ENCODE measurements at regions not wholly inside any gene's neighbourhood (a gene's known extent, or its start where the extent isn't known, plus 50 kb on each side); places are given as distances from the start of the nearest gene placed in this dataset.

- no peak overlapping the region for H3K4me3 ChIP-seq (ENCODE audit: low read depth, low read length)
- no peaks in the 10 kb centered on the region for H3K36me3 ChIP-seq (ENCODE audit: control insufficient read depth, insufficient read depth, low read length)
- no peak overlapping the region for H3K27ac ChIP-seq (ENCODE audit: low read depth, low read length)
- H3K4me1 ChIP-seq (ENCODE audit: control insufficient read depth, insufficient read depth, low read length), result no peaks in the 10 kb centered on the region
- peaks cover 7% of the 10 kb centered on the region; the same call in 1 of the 2 replicates for H3K9me3 ChIP-seq (ENCODE audit: control insufficient read depth, insufficient read depth, low read length)
- H3K9ac ChIP-seq (ENCODE audit: low read depth, low read length), result no peak overlapping the region
- no peaks in the 10 kb centered on the region for H3K27me3 ChIP-seq (ENCODE audit: control insufficient read depth, insufficient read depth, low read length)
Observed at GRCh38 chr17:71427801-71428200, 693.0 kb upstream of the SOX9 start.

GRCh38 chr17:71428897-71429296, 691.9 kb upstream of the SOX9 start:
- H3K4me1 ChIP-seq (ENCODE audit: control insufficient read depth, insufficient read depth, low read length), result no peaks in the 10 kb centered on the region

GRCh38 chr17:71430281-71430680, 690.5 kb upstream of the SOX9 start:
- H3K4me1 ChIP-seq (ENCODE audit: control insufficient read depth, insufficient read depth, low read length), result no peaks in the 10 kb centered on the region
- peaks cover 7% of the 10 kb centered on the region; the same call in 1 of the 2 replicates for H3K9me3 ChIP-seq (ENCODE audit: control insufficient read depth, insufficient read depth, low read length)
- no peak overlapping the region for H3K9ac ChIP-seq (ENCODE audit: low read depth, low read length)
- no peaks in the 10 kb centered on the region for H3K27me3 ChIP-seq (ENCODE audit: control insufficient read depth, insufficient read depth, low read length)
- H3K27ac ChIP-seq (ENCODE audit: low read depth, low read length), result no peak overlapping the region
- H3K36me3 ChIP-seq (ENCODE audit: control insufficient read depth, insufficient read depth, low read length), result no peaks in the 10 kb centered on the region
- no peak overlapping the region for H3K4me3 ChIP-seq (ENCODE audit: low read depth, low read length)

More at GRCh38 chr17:71428897-71429296, 691.9 kb upstream of the SOX9 start:
- no peak overlapping the region for H3K27ac ChIP-seq (ENCODE audit: low read depth, low read length)
- no peak overlapping the region for H3K9ac ChIP-seq (ENCODE audit: low read depth, low read length)
- H3K36me3 ChIP-seq (ENCODE audit: control insufficient read depth, insufficient read depth, low read length), result no peaks in the 10 kb centered on the region
- no peak overlapping the region for H3K4me3 ChIP-seq (ENCODE audit: low read depth, low read length)
- no peaks in the 10 kb centered on the region for H3K27me3 ChIP-seq (ENCODE audit: control insufficient read depth, insufficient read depth, low read length)
- peaks cover 7% of the 10 kb centered on the region; the same call in 1 of the 2 replicates for H3K9me3 ChIP-seq (ENCODE audit: control insufficient read depth, insufficient read depth, low read length)

- Histone ChIP-seq H3K27me3 (ENCODE audit: control insufficient read depth, insufficient read depth, low read length) (no peaks in the 10 kb centered on the region), H3K9ac (ENCODE audit: low read depth, low read length) (no peak overlapping the region), H3K4me1 (ENCODE audit: control insufficient read depth, insufficient read depth, low read length) (no peaks in the 10 kb centered on the region), H3K27ac (ENCODE audit: low read depth, low read length) (no peak overlapping the region), H3K36me3 (ENCODE audit: control insufficient read depth, insufficient read depth, low read length) (no peaks in the 10 kb centered on the region), H3K9me3 (ENCODE audit: control insufficient read depth, insufficient read depth, low read length) (peaks cover 7% of the 10 kb centered on the region; the same call in 1 of the 2 replicates), H3K4me3 (ENCODE audit: low read depth, low read length) (no peak overlapping the region)
Observed at GRCh38 chr17:71431146-71431545, 689.7 kb upstream of the SOX9 start.

- Histone ChIP-seq H3K27me3 (ENCODE audit: control insufficient read depth, insufficient read depth, low read length) (no peaks in the 10 kb centered on the region), H3K27ac (ENCODE audit: low read depth, low read length) (no peak overlapping the region), H3K36me3 (ENCODE audit: control insufficient read depth, insufficient read depth, low read length) (no peaks in the 10 kb centered on the region), H3K4me3 (ENCODE audit: low read depth, low read length) (no peak overlapping the region), H3K9me3 (ENCODE audit: control insufficient read depth, insufficient read depth, low read length) (peaks cover 7% of the 10 kb centered on the region; the same call in 1 of the 2 replicates), H3K9ac (ENCODE audit: low read depth, low read length) (no peak overlapping the region), H3K4me1 (ENCODE audit: control insufficient read depth, insufficient read depth, low read length) (no peaks in the 10 kb centered on the region)
Observed at GRCh38 chr17:71432378-71433315, 688.2 kb upstream of the SOX9 start.

GRCh38 chr17:71434716-71435115, 686.1 kb upstream of the SOX9 start:
- H3K4me1 ChIP-seq (ENCODE audit: control insufficient read depth, insufficient read depth, low read length), result no peaks in the 10 kb centered on the region
- no peaks in the 10 kb centered on the region for H3K27me3 ChIP-seq (ENCODE audit: control insufficient read depth, insufficient read depth, low read length)
- H3K4me3 ChIP-seq (ENCODE audit: low read depth, low read length), result no peak overlapping the region
- no peak overlapping the region for H3K9ac ChIP-seq (ENCODE audit: low read depth, low read length)
- no peaks in the 10 kb centered on the region for H3K36me3 ChIP-seq (ENCODE audit: control insufficient read depth, insufficient read depth, low read length)
- H3K27ac ChIP-seq (ENCODE audit: low read depth, low read length), result no peak overlapping the region
- H3K9me3 ChIP-seq (ENCODE audit: control insufficient read depth, insufficient read depth, low read length), result no peaks in the 10 kb centered on the region

- H3K36me3 ChIP-seq (ENCODE audit: control insufficient read depth, insufficient read depth, low read length), result no peaks in the 10 kb centered on the region
- no peak overlapping the region for H3K27ac ChIP-seq (ENCODE audit: low read depth, low read length)
- no peaks in the 10 kb centered on the region for H3K4me1 ChIP-seq (ENCODE audit: control insufficient read depth, insufficient read depth, low read length)
- no peak overlapping the region for H3K4me3 ChIP-seq (ENCODE audit: low read depth, low read length)
- H3K27me3 ChIP-seq (ENCODE audit: control insufficient read depth, insufficient read depth, low read length), result no peaks in the 10 kb centered on the region
- H3K9ac ChIP-seq (ENCODE audit: low read depth, low read length), result no peak overlapping the region
- no peaks in the 10 kb centered on the region for H3K9me3 ChIP-seq (ENCODE audit: control insufficient read depth, insufficient read depth, low read length)
Observed at GRCh38 chr17:71436479-71436878, 684.3 kb upstream of the SOX9 start.

- Histone ChIP-seq H3K36me3 (ENCODE audit: control insufficient read depth, insufficient read depth, low read length) (no peaks in the 10 kb centered on the region), H3K9ac (ENCODE audit: low read depth, low read length) (no peak overlapping the region), H3K27me3 (ENCODE audit: control insufficient read depth, insufficient read depth, low read length) (no peaks in the 10 kb centered on the region), H3K4me3 (ENCODE audit: low read depth, low read length) (no peak overlapping the region), H3K9me3 (ENCODE audit: control insufficient read depth, insufficient read depth, low read length) (no peaks in the 10 kb centered on the region), H3K4me1 (ENCODE audit: control insufficient read depth, insufficient read depth, low read length) (no peaks in the 10 kb centered on the region), H3K27ac (ENCODE audit: low read depth, low read length) (no peak overlapping the region)
Observed at GRCh38 chr17:71437166-71437565, 683.7 kb upstream of the SOX9 start.

- H3K27ac ChIP-seq (ENCODE audit: low read depth, low read length), result no peak overlapping the region
- H3K27me3 ChIP-seq (ENCODE audit: control insufficient read depth, insufficient read depth, low read length), result no peaks in the 10 kb centered on the region
- no peaks in the 10 kb centered on the region for H3K36me3 ChIP-seq (ENCODE audit: control insufficient read depth, insufficient read depth, low read length)
- no peak overlapping the region for H3K9ac ChIP-seq (ENCODE audit: low read depth, low read length)
- H3K4me1 ChIP-seq (ENCODE audit: control insufficient read depth, insufficient read depth, low read length), result no peaks in the 10 kb centered on the region
- H3K9me3 ChIP-seq (ENCODE audit: control insufficient read depth, insufficient read depth, low read length), result no peaks in the 10 kb centered on the region
- no peak overlapping the region for H3K4me3 ChIP-seq (ENCODE audit: low read depth, low read length)
Observed at GRCh38 chr17:71438631-71439146, 682.1 kb upstream of the SOX9 start.

- H3K27ac ChIP-seq (ENCODE audit: low read depth, low read length), result no peak overlapping the region
- no peaks in the 10 kb centered on the region for H3K4me1 ChIP-seq (ENCODE audit: control insufficient read depth, insufficient read depth, low read length)
- H3K9me3 ChIP-seq (ENCODE audit: control insufficient read depth, insufficient read depth, low read length), result no peaks in the 10 kb centered on the region
- no peak overlapping the region for H3K9ac ChIP-seq (ENCODE audit: low read depth, low read length)
- H3K4me3 ChIP-seq (ENCODE audit: low read depth, low read length), result no peak overlapping the region
- H3K36me3 ChIP-seq (ENCODE audit: control insufficient read depth, insufficient read depth, low read length), result no peaks in the 10 kb centered on the region
- no peaks in the 10 kb centered on the region for H3K27me3 ChIP-seq (ENCODE audit: control insufficient read depth, insufficient read depth, low read length)
Observed at GRCh38 chr17:71440513-71440912, 680.3 kb upstream of the SOX9 start.

- no peak overlapping the region for H3K27ac ChIP-seq (ENCODE audit: low read depth, low read length)
- H3K9ac ChIP-seq (ENCODE audit: low read depth, low read length), result no peak overlapping the region
- H3K4me1 ChIP-seq (ENCODE audit: control insufficient read depth, insufficient read depth, low read length), result no peaks in the 10 kb centered on the region
- no peaks in the 10 kb centered on the region for H3K9me3 ChIP-seq (ENCODE audit: control insufficient read depth, insufficient read depth, low read length)
- no peak overlapping the region for H3K4me3 ChIP-seq (ENCODE audit: low read depth, low read length)
- no peaks in the 10 kb centered on the region for H3K27me3 ChIP-seq (ENCODE audit: control insufficient read depth, insufficient read depth, low read length)
- H3K36me3 ChIP-seq (ENCODE audit: control insufficient read depth, insufficient read depth, low read length), result no peaks in the 10 kb centered on the region
Observed at GRCh38 chr17:71441098-71441497, 679.7 kb upstream of the SOX9 start.

Measured in HUES48 (cell line).